HepG2 (cell line): ENCODE measurements at regions not wholly inside any gene's neighbourhood (a gene's known extent, or its start where the extent isn't known, plus 50 kb on each side); places are given as distances from the start of the nearest gene placed in this dataset.

ENCODE experiments used
- ATAC-seq: fragments of 200-7000 bp; cut with Tn5 transposase; 3 replicates; pipeline ENCODE4 v1.9.1; 2020; ENCODE audit warnings: mild to moderate bottlenecking, moderate library complexity
- BruUV-seq: library from RNA; stranded (reverse); fragments of 400-500 nt; replicated peaks from 2 replicates; lab custom pipeline; 2021; lab: Mats Ljungman, UMichigan
- CTCF ChIA-PET: fragments of 300-600 bp; formaldehyde crosslinking; extraction: SDS; loops from one replicate; lab custom pipeline; 2021; ENCODE audit warnings: low total read pairs, inconsistent platforms, low intra/inter-chr PET ratio; lab: Yijun Ruan, JAX
- POLR2A ChIA-PET: fragments of 350-600 bp; sonication (Branson Sonifier 250); formaldehyde crosslinking; loops from one replicate; lab custom pipeline; 2020; ENCODE audit warnings: antibody characterized with exemption, inconsistent platforms; lab: Yijun Ruan, JAX
- DNase-seq: peaks from one replicate; pipeline ENCODE4 v3.0.0-alpha.2; 2015; ENCODE audit warnings: low spot score
- FAIRE-seq: peaks from 3 replicates; lab custom pipeline; 2011; peaks lifted over from hg19 to GRCh38; lab: Jason Lieb, UNC
- H2AFZ ChIP-seq: one replicate; pipeline ENCODE4 v1.6.1; 2011; ENCODE audit warnings: low read length, inconsistent platforms
- H3K27ac ChIP-seq: fragments of 300-600 bp; 3 replicates; pipeline ENCODE4 v1.8.0; 2011; ENCODE audit warnings: mixed run types, mild to moderate bottlenecking, mixed read lengths, low read length, inconsistent platforms; ENCODE audit not compliant: insufficient read depth; ENCODE audit errors: extremely low read length
- H3K27me3 ChIP-seq, 2 experiments: fragments of 200-600 bp in 1 of 2; 2 replicates in 1 of 2; 3 replicates in 1 of 2; pipeline versions ENCODE4 v1.6.0 to v1.8.0; 2011; ENCODE audit warnings: low read length in 2 of 2, mild to moderate bottlenecking in 2 of 2, moderate library complexity in 2 of 2, inconsistent platforms in 1 of 2; ENCODE audit not compliant: insufficient read depth in 2 of 2, control insufficient read depth in 1 of 2
- H3K36me3 ChIP-seq, 2 experiments: fragments of 200-600 bp in 1 of 2; replicated peaks in 1 of 2; 2 replicates in 1 of 2; 3 replicates in 1 of 2; pipeline versions ENCODE4 v1.5.1 to v1.8.0; 2011; ENCODE audit warnings: low read length in 2 of 2, inconsistent platforms in 1 of 2; ENCODE audit not compliant: insufficient read depth in 2 of 2, control insufficient read depth in 1 of 2
- H3K4me1 ChIP-seq: 2 replicates; pipeline ENCODE4 v1.5.1; 2012; ENCODE audit warnings: low read length, inconsistent platforms; ENCODE audit not compliant: insufficient read depth
- H3K4me2 ChIP-seq: 2 replicates; pipeline ENCODE4 v1.6.0; 2011; ENCODE audit warnings: low read depth, low read length, inconsistent platforms
- H3K4me3 ChIP-seq, 3 experiments: fragments of 200-600 bp in 1 of 3; sonication (generic), shearing (Covaris generic) in 1 of 3; replicated peaks in 1 of 3; 2 replicates each; pipeline ENCODE4 v1.5.1; 2011 to 2016; ENCODE audit warnings: low read length in 3 of 3, inconsistent platforms in 2 of 3, low read depth in 2 of 3, mild to moderate bottlenecking in 2 of 3, control low read depth in 1 of 3, mixed read lengths in 1 of 3; ENCODE audit not compliant: insufficient read depth in 1 of 3
- H3K79me2 ChIP-seq: one replicate; pipeline ENCODE4 v1.6.1; 2011; ENCODE audit warnings: low read length, inconsistent platforms; ENCODE audit not compliant: insufficient read depth
- H3K9ac ChIP-seq: 2 replicates; pipeline ENCODE4 v1.6.0; 2011; ENCODE audit warnings: mild to moderate bottlenecking, low read depth, low read length, inconsistent platforms; ENCODE audit not compliant: insufficient read depth
- H3K9me3 ChIP-seq: 2 replicates; pipeline ENCODE4 v1.5.1; 2012; ENCODE audit warnings: mild to moderate bottlenecking, low read length
- H4K20me1 ChIP-seq: 2 replicates; pipeline ENCODE4 v1.6.0; 2011; ENCODE audit warnings: inconsistent platforms, mild to moderate bottlenecking, low read length, moderate library complexity; ENCODE audit not compliant: insufficient read depth
- BCL6 ChIP-seq: IDR thresholded peaks from 2 replicates; pipeline ENCODE4 v1.6.1; 2016; ENCODE audit warnings: missing genetic modification reagents, missing compliant biosample characterization
- HMG20B ChIP-seq: conservative IDR thresholded peaks from 2 replicates; pipeline ENCODE4 v1.6.1; 2016; ENCODE audit warnings: missing genetic modification reagents, missing compliant biosample characterization
- HOXA5 ChIP-seq: sonication (generic); formaldehyde crosslinking; IDR thresholded peaks from 2 replicates; pipeline ENCODE4 v1.4.0; 2020; ENCODE audit warnings: missing genetic modification reagents
- NCOA1 ChIP-seq: sonication (generic); formaldehyde crosslinking; IDR thresholded peaks from 2 replicates; pipeline ENCODE4 v1.9.0; 2021; ENCODE audit warnings: missing genetic modification reagents
- RNF2 ChIP-seq: fragments of 450-650 bp; conservative IDR thresholded peaks from 2 replicates; pipeline ENCODE4 v1.6.1; 2016; ENCODE audit warnings: low read depth
- SRSF4 ChIP-seq: fragments of 200-400 bp; formaldehyde crosslinking; IDR thresholded peaks from one replicate; pipeline ENCODE4 v1.6.1; 2018; ENCODE audit warnings: mild to moderate bottlenecking, low read depth, low read length, moderate library complexity; ENCODE audit not compliant: poor library complexity, severe bottlenecking
- ZNF17 ChIP-seq: sonication (generic); formaldehyde crosslinking; IDR thresholded peaks from 2 replicates; pipeline ENCODE4 v1.5.0; 2020; ENCODE audit warnings: mild to moderate bottlenecking, missing genetic modification reagents
- ZNF180 ChIP-seq: sonication (generic); formaldehyde crosslinking; IDR thresholded peaks from 2 replicates; pipeline ENCODE4 v1.4.0; 2020; ENCODE audit warnings: low read depth, missing genetic modification reagents, borderline replicate concordance
- ZNF451 ChIP-seq: sonication (generic); formaldehyde crosslinking; IDR thresholded peaks from 2 replicates; pipeline ENCODE4 v1.5.0; 2020; ENCODE audit warnings: mild to moderate bottlenecking, missing genetic modification reagents
- WGBS: methylation state at CpG from one replicate; pipeline ENCODE4 v1.1.6; 2017; ENCODE audit warnings: low lambda C conversion rate; 5-methylcytosine and 5-hydroxymethylcytosine counted together
- in situ Hi-C: cut with HindIII; loops from 2 replicates; pipeline ENCODE4 v1.10.0; 2017; ENCODE audit warnings: low pct_unique_long_range_greater_than_20kb; ENCODE audit not compliant: extremely low pct_ligation_motif_present
- intact Hi-C: fragments of 100-400 bp; cut with micrococcal nuclease; formaldehyde crosslinking; loops from one replicate; pipeline ENCODE4 v1.10.0; 2022; ENCODE audit not compliant: unreplicated experiment
- TF ChIP-seq, protein P1 (sequence below): sonication (generic); formaldehyde crosslinking; IDR thresholded peaks from 2 replicates; pipeline ENCODE4 v1.5.0; 2020; ENCODE audit warnings: mild to moderate bottlenecking, missing genetic modification reagents

- no peak overlapping the region for H3K4me3 ChIP-seq
- H4K20me1 ChIP-seq: no peaks in the 10 kb centered on the region
- 10% methylated on average over 2 of the region's 5 CpGs for WGBS
- no peaks in the 10 kb centered on the region for H3K27me3 ChIP-seq
- TF ChIP-seq ZNF180 (CRISPR knock-in tag) (no peak), ZNF451 (CRISPR knock-in tag) (no peak), RNF2 (no peak), ZNF17 (no peak), BCL6 (CRISPR knock-in tag) (no peak), NCOA1 (CRISPR knock-in tag) (no peak), HOXA5 (no peak), HMG20B (no peak), SRSF4 (no peak)
- TF ChIP-seq, protein P1, sequence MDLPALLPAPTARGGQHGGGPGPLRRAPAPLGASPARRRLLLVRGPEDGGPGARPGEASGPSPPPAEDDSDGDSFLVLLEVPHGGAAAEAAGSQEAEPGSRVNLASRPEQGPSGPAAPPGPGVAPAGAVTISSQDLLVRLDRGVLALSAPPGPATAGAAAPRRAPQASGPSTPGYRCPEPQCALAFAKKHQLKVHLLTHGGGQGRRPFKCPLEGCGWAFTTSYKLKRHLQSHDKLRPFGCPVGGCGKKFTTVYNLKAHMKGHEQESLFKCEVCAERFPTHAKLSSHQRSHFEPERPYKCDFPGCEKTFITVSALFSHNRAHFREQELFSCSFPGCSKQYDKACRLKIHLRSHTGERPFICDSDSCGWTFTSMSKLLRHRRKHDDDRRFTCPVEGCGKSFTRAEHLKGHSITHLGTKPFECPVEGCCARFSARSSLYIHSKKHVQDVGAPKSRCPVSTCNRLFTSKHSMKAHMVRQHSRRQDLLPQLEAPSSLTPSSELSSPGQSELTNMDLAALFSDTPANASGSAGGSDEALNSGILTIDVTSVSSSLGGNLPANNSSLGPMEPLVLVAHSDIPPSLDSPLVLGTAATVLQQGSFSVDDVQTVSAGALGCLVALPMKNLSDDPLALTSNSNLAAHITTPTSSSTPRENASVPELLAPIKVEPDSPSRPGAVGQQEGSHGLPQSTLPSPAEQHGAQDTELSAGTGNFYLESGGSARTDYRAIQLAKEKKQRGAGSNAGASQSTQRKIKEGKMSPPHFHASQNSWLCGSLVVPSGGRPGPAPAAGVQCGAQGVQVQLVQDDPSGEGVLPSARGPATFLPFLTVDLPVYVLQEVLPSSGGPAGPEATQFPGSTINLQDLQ (CRISPR knock-in tag): no peak
- H3K9me3 ChIP-seq: peaks cover 63% of the 10 kb centered on the region
- ChIA-PET POLR2A (no interaction called here), CTCF (no interaction called here)
- no peak for FAIRE-seq
- no peak for ATAC-seq
- no peak overlapping the region for H3K4me2 ChIP-seq
- no peaks in the 10 kb centered on the region for H3K4me1 ChIP-seq
- BruUV-seq: no TSS peak
- DNase-seq: no peak
- in situ Hi-C loops: no loop called here
- H3K79me2 ChIP-seq: no peaks in the 10 kb centered on the region
- H3K36me3 ChIP-seq: no peaks in the 10 kb centered on the region
- H2AFZ ChIP-seq: no peak overlapping the region
- intact Hi-C loops: no loop called here
- H3K9ac ChIP-seq: no peak overlapping the region
- no peak overlapping the region for H3K27ac ChIP-seq
Measured at GRCh38 chr7:57641521-57642067, 191.6 kb downstream of the ZNF716 start.
